ENCODE measurements at regions not wholly inside any gene's neighbourhood (a gene's known extent, or its start where the extent isn't known, plus 50 kb on each side); places are given as distances from the start of the nearest gene placed in this dataset.
"Not testable (repeated sequence)": the region's sequence is repeated elsewhere in the genome, so short reads cannot be mapped to it uniquely, and the experiment has no call there.

DNA sequence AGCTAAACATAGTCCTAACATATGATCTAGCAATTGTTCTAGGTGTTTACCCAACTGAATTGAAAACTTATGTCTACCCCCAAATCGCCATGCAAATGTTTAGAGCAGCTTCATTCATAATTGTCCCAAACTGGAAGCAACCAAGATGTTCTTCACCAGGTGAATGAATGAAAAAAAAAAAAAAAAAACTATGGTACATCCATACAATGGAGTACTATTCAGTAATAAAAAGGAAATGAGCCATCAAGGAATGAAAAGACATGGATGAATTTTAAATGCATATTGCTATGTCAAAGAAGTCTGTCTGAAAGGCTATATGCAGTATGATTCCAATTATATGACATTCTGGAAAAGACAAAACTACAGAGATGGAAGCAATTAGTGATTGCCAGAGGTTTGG lies 98.6 kb upstream of the ITPRID2 start:
- no peak for DNase-seq

GRCh38 chr2:181798022-181798421 lies 93.5 kb upstream of the ITPRID2 start:
- no peak for DNase-seq

- DNase-seq = not testable (repeated sequence)
Measured at GRCh38 chr2:181802300-181802699, 89.2 kb upstream of the ITPRID2 start.

DNA sequence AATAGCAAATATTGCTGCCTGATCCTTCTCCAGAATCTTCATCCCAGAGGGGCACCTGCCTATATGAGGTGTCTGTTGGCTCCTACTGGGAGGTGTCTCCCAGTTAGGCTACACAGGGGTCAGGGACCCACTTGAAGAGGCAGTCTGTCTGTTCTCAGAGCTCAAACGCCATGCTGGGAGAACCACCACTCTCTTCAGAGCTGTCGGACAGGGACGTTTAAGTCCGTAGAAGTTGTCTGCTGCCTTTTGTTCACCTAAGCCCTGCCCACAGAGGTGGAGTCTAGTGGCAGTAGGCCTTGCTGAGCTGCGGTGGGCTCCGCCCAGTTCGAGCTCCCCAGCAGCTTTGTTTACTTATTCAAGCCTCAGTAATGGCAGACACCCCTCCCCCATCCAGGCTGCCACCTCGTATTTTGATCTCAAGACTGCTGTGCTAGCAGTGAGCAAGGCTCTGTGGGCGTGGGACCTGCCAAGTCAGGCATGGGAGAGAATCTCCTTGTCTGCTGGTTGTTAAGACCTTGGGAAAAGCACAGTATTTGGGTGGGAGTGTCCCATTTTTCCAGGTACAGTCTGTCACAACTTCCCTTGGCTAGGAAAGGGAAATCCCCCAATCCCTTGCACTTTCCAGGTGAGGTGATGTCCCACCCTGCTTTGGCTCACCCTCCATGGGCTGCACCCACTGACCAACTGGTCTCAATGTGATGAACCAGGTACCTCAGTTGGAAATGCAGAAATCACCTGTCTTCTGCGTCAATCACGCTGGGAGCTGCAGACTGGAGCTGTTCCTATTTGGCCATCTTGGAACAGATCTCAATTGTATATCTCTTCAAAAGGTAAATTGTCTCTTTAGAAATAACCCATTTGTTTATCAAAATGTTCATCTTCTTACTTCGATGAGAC lies 87.4 kb upstream of the ITPRID2 start:
- DNase-seq = not testable (repeated sequence)

- DNase-seq = no peak
Measured at GRCh38 chr2:181805228-181806038, 86.1 kb upstream of the ITPRID2 start.

DNA sequence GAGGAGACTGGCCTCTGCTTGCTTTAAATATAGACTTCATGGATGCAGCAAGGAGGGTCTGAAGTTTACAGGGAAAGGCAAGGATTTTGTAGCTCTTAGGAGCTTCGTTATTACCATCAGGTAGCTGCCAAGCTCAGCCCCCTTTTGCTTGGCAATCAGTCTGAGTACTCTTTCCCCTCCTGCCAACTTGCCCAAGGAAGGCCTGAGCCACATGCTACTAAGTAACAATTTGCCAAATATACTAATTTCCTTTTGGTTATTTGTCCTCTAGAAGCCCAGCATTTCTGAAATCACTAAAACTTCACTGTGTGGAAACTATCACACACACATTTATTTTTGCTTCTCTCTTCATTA lies 85.5 kb upstream of the ITPRID2 start:
- DNase-seq = no peak

- no peak for DNase-seq
Measured at GRCh38 chr2:181807526-181807925, 84.0 kb upstream of the ITPRID2 start.

DNA sequence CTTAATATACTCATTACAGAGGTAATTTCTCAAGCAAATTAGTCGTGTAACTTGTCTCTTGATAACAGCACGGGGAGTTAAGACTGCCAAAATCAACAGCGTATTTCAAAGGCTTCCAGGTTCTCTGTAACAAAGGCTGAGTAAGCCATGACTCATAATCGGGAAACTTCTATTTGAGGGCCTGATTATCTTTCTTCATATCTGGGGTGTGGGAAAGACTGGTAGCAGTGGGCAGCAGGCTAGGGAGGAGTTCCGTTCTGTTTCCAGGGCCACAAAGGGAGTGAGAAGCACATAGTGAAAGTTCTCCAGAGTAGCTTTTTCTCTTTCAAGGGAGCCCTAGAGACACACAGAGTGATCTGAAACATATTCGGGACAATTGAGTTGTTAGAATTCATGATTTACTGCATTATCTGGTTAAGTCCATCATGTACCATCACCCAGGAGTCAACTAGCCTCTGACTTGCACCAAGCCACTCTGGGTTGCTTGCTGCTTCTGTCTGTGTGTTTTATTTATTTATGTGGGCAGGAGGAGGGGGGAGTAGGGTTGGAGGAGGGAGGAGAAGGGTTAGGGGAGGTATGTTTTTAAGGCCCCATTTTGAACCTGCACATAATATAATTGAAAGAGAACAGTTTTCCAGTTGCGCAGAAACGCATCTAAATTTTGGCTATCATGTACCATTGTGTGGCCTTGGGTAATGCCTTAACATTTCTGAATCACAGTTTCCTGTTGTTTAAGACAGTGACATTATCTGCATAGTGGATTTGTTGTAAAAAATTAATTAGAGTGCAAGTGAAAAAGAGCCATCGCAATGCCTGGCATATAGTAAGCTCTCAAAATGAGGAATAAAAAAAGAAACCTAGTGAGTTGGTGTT lies 80.5 kb upstream of the ITPRID2 start:
- no peak for DNase-seq

DNA sequence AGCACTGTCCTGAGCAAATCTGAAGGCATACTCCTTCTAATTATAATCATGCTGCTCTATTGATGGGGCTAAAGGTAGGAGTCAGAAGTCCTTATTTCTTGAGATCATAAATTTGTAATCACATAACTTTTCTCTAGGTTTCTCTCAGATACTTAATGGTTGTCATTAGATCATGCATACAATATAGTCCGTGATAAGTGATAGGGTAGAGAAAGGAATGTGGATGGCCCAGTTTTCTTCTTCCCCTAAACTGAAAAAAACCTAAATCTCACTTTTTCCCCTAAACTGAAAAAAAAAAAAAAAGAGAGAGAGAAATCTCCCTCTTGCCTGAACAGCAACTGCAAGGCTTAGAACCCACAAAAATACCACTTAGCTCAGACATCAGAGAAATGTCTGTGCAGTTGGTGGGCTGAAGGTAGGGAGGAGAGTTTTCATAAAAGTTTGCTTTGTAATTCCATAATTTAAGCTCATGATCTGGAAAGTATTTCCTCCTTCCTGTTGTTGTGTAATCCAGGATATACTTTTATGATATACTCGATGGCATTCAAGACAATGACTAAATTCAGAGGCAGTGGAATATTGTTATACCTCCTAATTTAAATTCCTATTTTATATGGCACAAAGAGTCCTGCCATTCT lies 79.3 kb upstream of the ITPRID2 start:
- DNase-seq = no peak

- no peak for DNase-seq
Measured at GRCh38 chr2:181814057-181814491, 77.5 kb upstream of the ITPRID2 start.

GRCh38 chr2:181817509-181817908 lies 74.0 kb upstream of the ITPRID2 start:
- DNase-seq = no peak

- DNase-seq = no peak
Measured at GRCh38 chr2:181818058-181818680, 73.4 kb upstream of the ITPRID2 start.

GRCh38 chr2:181818840-181819239 lies 72.7 kb upstream of the ITPRID2 start:
- no peak for DNase-seq

DNA sequence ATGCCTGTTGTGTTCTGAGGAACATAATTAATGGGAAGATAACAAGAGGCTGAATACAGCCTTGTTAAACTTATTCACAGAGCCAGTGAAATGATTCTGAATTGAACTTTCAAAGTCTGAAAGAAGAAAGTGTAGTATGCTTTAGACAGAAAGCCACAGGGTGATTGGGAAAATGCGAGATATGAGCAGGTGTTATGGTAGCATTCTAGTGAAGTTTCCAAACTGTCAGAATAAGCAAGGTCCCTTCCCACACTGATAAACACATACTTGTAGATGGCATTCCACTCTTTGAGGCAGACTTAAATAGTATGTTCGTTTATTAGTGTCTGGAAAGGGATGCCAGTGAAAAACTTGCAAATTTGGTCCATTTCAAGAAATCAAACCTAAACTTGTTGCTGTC lies 70.5 kb upstream of the ITPRID2 start:
- no peak for DNase-seq

GRCh38 chr2:181822097-181822496 lies 69.4 kb upstream of the ITPRID2 start:
- no peak for DNase-seq

- DNase-seq = no peak
Measured at GRCh38 chr2:181823405-181823804, 68.1 kb upstream of the ITPRID2 start.

GRCh38 chr2:181828122-181828705 lies 63.3 kb upstream of the ITPRID2 start:
- DNase-seq = no peak

- DNase-seq = no peak
Measured at GRCh38 chr2:181829230-181829629, 62.3 kb upstream of the ITPRID2 start.

DNA sequence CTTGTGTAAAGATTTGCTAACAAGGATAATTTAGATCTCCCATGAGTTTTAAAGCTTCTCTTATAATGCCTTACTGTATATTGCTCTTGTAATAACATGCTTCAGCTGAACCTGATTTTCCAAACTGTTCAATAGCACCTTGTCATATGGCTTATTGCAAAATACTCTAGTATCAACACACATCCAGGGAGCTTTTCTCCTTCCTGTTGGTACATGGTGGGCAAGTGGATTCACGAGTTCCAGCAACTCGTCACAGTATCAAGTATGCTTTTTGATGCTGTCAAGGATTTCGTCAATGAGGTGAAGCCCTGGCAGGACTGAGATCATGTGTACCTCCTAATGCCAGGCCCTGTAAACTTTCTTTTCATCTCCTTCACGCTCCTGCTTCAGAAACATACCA lies 59.5 kb upstream of the ITPRID2 start:
- DNase-seq = no peak

DNA sequence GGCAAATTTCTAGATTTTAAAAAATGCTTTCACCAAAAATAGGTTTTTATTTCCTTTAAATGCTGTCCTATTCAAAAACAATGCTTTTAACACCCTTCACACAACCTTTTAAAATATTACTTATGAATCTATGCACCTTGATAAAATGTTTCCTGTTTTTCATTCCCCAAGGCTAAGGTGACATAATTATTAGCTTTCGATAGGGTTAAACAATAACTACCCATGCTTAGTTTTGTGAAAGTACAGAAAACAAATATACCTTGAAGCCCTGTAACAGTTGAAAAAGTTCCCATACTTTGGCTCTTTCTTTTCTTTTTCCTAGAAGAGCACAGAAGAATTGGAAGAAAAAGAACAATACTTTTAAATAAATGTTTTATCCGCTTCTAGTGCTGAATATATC lies 54.9 kb upstream of the ITPRID2 start:
- DNase-seq = no peak

DNA sequence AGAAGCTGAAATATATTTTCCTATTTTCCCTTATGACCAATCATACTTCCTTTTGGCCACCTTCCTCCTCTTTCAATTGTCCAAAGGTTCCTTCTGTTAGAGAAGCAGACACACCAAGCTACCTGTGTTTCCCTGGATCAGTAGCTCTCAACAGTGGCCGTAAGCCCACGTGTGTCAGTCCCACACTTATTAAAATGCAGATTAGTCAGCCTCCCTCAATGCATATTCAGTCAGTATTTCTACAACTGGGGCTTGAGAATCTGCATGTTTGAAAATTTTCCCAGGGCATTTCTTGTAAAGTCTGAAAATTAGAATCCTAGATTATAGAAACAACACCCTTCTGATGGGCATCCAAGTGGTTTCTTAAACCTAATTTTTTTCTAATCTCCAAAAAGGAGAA lies 54.0 kb upstream of the ITPRID2 start:
- no peak for DNase-seq

- DNase-seq = no peak
Measured at GRCh38 chr2:181839811-181840210, 51.7 kb upstream of the ITPRID2 start.

Data from NCI-H1092 (cell line).